DMS79 (cell line): ENCODE measurements at regions not wholly inside any gene's neighbourhood (a gene's known extent, or its start where the extent isn't known, plus 50 kb on each side); places are given as distances from the start of the nearest gene placed in this dataset.
A peak's percentile ranks its signal among the peaks of the same experiment; 100 is the strongest.

Source experiments
- DNase-seq: peaks from one replicate; lab custom pipeline; 2025; lab: John Stamatoyannopoulos, UW

DNA sequence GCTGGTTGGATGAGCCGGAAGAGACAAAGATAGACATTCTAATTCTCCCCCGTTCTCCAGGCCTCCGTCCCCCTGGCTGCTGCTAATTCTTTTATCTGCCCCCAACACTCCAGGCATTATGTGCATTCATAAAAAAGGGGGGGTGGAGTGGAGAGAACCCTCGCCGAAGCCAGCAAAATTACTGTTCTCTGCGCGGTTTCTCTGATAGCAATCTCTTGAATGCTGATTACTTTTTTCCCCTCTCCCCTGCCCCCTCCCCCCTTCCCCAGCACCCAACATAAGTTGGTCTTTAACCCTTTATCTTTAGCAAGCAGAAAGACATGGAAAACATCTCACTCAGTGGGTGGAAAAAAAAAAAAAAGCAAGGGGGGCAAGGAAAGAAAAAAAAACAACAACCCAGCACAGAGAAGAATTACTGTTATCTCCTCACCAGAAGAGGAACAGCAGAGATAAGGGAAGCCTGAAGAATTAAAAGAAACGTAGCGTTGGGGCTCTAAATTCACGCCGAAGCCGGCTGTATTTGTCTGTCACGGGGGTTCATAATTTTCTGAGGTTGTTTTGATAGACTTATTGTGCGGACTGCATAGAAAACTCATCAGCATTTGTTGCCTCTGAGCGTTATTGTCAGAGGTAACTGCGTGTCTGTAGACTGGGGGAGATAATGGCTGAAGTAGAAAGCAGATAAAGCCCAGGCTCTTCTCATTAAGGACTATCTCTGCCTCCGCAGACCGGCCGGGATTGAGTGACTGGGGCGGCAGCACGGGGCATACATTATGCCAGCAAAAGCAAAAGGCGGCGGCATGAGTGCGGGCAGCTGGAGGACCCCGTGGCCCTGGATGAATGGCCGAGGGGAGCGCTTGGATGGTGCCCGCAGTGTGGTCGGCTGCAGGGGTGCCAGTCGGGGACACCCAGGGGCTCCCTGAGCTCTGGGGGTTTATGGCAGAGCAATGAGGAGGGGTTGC is 126.9 kb downstream of the MRM1 start:
- DNase-seq = no peak

DNA sequence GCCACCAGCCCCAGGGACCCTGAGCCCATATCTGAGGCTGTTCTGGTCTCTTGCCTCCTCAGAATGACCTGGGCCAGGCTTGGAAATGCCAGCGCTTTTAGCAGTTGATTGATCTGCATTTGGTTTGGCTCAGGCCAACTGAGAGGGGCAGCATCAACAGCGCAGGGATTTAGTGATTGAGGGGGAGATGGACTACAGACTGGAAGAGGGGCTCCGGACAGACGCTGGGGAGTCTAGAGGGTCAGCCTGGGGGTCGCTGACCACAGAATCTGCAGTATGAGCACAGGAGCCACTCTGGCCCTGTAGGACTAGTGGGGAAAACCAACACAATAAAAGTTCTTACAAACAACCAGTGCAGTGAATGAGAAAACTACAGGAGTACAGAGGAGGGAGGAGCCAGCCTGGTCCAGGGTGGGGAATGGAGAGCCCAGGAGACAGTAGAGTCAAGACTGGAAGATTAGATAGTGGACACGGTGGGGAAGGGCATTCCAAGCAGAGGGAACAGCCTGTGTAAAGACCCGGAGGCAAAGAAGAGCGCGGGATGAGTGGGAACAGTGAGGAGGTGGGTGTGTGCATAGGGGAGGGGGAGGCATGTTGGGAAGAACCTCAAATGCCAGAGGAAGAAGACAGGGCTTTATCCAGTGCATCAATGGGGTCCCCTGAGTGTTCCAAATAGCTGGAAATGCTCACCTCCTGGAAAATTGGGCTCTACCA is 128.9 kb downstream of the MRM1 start:
- DNase-seq = no peak

DNA sequence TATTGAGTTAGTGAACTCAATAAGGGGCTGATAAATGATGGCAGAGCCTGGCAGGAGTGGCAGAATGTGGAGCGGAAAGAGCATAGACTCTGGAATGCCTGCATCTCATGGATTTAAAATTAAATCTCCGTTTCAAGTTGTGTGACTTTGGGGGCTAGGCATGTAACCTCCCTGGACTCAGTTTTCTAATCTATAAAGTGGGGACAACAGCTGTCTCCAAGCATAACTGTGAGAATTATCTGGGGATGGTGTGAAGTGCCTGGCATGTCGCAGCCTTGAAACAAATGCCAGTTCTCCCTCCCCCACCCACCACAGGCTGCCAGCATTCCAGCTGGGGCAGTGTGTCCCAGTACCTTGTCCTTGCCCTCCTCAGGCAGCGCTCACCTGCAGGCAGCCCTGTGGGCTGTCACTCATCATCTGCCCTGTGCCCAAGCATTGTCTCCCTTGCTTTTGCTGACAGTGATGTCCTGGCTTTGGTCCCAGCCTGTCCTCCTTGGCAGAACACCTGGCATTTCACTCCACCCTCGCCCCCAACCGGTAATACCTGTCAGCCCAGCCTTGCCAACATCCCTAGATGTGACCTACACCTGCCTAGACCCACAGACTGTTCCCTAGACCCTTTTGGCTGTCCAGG is 129.6 kb downstream of the MRM1 start:
- DNase-seq = peak; percentile 73

- DNase-seq = peak; percentile 54
Measured at GRCh38 chr17:36731811-36732210, 130.4 kb downstream of the MRM1 start.

DNA sequence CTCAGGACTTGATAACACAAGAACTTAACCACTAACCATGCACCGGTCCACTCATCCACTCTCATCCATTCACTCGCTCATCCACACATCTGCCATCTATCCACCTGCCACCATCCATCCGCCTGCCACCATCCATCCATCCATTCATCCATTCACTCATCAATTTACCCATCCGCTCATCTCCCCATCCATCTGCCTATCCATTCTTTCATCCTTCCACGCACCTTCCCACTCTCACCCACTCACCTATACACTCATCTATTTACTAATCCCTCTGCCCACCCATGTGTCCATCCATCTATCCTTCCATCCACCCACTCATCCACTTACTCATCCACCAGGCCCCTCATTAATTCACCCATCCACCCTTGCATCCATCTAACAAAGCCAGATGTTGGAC is 131.0 kb downstream of the MRM1 start:
- no peak for DNase-seq

- DNase-seq = no peak
Measured at GRCh38 chr17:36736201-36737156, 135.1 kb downstream of the MRM1 start.

GRCh38 chr17:36739208-36739607 is 137.8 kb downstream of the MRM1 start:
- DNase-seq = no peak

GRCh38 chr17:36740157-36740556 is 138.8 kb downstream of the MRM1 start:
- no peak for DNase-seq

GRCh38 chr17:36741019-36741902 is 139.9 kb downstream of the MRM1 start:
- no peak for DNase-seq

DNA sequence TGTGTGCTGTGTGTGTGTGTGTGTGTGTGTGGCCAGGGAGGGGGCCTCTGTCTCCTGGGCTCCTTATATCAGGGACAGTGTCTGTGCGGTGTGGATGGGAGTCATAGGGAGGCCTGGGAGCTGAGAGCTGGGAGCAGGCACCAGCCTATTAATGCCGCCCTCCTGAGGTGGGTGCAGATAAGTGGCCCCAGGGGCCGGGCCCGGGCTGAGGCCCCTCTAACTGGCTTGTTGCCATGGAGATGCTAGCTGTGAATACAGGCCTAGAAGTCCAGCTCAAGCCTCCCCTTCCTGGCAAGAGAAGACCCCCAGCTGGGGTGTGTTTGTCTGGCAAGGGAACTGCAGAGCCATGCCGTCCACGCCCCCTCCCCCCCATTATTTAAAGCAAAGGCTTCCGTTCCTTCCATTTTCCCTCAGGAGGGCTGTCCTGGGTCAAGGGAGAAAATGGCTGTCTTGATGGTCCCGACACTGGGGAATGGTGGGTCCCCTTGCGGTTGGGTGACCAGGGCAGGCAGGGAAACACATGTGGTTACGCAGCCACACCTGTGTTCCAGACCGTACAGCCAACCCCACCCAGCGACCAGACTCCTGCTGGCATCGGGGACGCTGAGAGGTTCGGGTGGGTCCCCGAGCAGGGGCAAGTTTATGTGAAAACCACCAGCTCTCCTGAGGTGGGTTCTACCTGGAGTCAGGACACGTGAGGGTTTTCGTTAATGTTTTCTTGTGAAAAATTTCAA is 141.1 kb downstream of the MRM1 start:
- DNase-seq = peak; percentile 47

- peak; percentile 48 for DNase-seq
Measured at GRCh38 chr17:36743130-36743529, 141.7 kb downstream of the MRM1 start.

DNA sequence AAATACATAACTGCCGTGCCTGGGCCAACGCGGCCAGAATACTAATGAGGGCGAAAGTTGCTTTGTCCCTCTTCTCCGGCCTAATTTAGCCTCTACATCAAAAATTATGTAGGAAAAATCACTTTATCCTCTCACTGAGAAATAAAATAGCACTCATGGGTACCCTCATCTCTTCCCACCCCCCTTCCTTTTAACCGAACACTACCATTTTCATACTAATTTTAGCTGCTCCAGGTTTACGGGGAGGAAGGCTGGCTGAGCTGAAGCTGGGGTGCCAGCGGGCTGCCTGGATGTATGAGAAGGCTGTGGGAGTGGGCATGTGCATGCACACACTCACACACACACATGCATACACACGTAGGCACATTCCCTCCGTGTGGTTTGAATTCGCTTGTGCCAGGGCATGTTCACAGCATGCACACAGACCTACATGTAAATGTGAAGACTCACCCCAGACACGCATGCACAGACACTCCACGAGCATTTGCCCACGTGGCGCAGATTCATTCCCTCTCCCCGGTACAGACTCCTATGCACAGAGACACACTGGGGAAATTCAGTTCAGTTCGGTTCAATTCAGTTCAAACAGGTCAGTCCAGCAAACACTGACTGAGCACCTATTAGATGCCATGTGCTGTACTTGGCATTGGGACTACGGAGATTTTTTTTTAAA is 145.1 kb downstream of the MRM1 start:
- DNase-seq = no peak

DNA sequence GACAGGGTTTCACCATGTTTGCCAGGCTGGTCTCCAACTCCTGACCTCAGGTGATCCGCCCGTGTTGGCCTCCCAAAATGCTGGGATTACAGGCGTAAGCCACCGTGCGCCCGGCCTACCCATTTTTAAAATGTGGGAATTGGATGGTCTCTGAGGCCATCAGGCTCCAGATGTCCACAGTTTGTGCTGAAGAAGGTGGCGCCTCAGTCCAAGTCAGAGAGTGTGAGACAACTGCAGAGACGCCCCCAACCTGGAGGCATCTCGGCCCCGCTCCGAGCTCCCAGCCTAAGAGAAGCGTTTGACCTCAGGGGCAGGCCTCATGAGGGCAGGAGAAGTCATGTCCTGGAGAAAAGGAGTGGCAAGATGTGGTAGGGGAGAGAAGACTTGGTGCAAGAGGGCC is 146.5 kb downstream of the MRM1 start:
- DNase-seq = no peak

- no peak for DNase-seq
Measured at GRCh38 chr17:36748272-36748671, 146.9 kb downstream of the MRM1 start.

GRCh38 chr17:36749493-36749892 is 148.1 kb downstream of the MRM1 start:
- no peak for DNase-seq

GRCh38 chr17:36750316-36750885 is 149.0 kb downstream of the MRM1 start:
- DNase-seq = no peak

DNA sequence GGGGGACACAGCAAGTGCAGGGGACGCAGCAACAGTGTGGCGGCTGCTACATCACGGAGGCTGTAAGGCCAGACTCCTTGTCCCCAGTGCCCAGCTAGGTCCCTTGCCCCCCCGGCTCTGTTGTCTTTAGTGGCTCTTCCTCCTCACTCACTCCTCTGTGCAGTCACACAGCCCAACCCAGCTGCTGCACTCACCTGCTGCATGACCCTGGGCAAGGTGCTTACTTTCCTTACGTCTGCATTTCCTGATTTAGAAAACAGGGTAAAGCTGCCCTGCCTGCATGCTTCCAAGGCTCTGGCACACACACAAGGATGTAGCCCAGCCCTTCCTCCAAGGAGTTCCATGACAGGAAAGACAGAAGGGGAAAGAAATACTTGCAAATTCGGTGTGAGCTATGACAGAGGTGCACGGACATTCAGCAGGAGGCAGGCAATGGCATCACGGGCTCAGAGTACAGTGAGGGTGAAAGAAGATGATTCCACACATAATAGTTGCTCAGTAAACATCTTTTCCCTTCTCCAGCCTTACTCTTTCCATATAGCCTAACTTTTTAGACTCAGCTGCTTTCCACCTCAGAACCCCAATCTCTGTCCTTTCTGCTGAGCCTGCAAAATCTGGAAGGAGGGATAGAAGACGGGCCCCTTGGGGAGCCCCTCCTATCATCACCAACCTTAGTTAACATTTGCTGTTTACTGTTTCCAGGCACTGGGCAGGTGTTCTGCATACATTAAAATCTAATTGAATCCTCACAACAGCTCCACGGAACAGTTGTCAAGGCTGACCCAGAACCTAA is 150.9 kb downstream of the MRM1 start:
- no peak for DNase-seq

DNA sequence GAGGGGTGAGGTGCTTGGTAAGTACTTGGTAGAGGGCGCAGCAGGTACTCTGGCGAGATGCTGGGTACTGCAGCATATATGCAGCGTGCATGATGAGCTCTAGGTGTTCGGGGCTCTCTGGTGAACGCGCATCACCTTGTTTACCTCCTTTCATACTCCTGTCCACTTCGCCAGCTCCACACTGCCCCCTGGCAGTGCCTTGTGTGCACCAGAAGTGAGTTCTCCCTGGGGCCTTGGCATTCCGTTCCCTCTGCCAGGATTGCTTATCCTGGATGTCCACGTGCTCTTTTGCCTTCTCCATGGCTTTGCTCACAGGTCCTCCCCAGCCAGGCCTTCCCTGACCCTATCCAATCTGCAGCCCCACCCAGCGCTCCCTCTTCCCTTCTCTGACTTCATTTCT is 154.2 kb downstream of the MRM1 start:
- no peak for DNase-seq
